ENCODE measurements at regions not wholly inside any gene's neighbourhood (a gene's known extent, or its start where the extent isn't known, plus 50 kb on each side); places are given as distances from the start of the nearest gene placed in this dataset.

DNA sequence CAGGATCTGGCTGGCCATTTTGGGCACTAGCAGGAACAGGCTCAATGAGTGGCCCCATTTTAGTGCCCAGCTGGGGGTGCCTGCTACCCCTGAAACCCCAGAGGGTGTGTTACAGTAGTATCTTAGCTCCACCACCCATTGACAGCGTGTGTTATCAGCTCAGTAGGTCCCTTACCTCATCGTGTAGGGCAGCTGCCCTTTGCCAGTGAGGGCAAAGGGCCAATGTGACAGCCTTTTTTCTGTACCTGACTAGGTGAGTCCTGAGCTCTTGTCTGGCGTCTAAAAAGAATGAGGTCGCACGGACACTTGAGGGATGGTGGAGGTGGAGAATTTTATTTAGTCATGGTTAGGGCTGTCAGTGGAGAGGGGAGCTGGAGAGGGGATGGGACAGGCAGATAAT, 462.2 kb downstream of the PIK3C3 start:
- TF ChIP-seq, protein P1, sequence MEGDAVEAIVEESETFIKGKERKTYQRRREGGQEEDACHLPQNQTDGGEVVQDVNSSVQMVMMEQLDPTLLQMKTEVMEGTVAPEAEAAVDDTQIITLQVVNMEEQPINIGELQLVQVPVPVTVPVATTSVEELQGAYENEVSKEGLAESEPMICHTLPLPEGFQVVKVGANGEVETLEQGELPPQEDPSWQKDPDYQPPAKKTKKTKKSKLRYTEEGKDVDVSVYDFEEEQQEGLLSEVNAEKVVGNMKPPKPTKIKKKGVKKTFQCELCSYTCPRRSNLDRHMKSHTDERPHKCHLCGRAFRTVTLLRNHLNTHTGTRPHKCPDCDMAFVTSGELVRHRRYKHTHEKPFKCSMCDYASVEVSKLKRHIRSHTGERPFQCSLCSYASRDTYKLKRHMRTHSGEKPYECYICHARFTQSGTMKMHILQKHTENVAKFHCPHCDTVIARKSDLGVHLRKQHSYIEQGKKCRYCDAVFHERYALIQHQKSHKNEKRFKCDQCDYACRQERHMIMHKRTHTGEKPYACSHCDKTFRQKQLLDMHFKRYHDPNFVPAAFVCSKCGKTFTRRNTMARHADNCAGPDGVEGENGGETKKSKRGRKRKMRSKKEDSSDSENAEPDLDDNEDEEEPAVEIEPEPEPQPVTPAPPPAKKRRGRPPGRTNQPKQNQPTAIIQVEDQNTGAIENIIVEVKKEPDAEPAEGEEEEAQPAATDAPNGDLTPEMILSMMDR (IDR thresholded peaks at IDR 0.05): no peak
- no peak for TF ChIP-seq POLR2A (IDR thresholded peaks at IDR 0.05; ENCODE audit: low read depth)
- no peak for TF ChIP-seq EP300 (IDR thresholded peaks at IDR 0.05)
- no peak for TF ChIP-seq POLR2AphosphoS5 (IDR thresholded peaks at IDR 0.05)
